OCI-LY7 (cell line): ENCODE measurements at regions not wholly inside any gene's neighbourhood (a gene's known extent, or its start where the extent isn't known, plus 50 kb on each side); places are given as distances from the start of the nearest gene placed in this dataset.

Experiments
- BruUV-seq: library from RNA; stranded (reverse); fragments of 400-500 nt; replicated peaks from 2 replicates; lab custom pipeline; 2021; lab: Mats Ljungman, UMichigan
- CTCF ChIA-PET: fragments of 300-600 bp; sonication (Branson Sonifier 250); formaldehyde crosslinking; loops from one replicate; lab custom pipeline; 2022; ENCODE audit warnings: antibody characterized with exemption; ENCODE audit not compliant: unreplicated experiment; lab: Charles Lee
- POLR2A ChIA-PET: fragments of 300-600 bp; sonication (Branson Sonifier 250); formaldehyde crosslinking; loops from one replicate; lab custom pipeline; 2022; ENCODE audit warnings: antibody characterized with exemption; lab: Charles Lee
- DNase-seq: peaks from one replicate; pipeline ENCODE4 v3.0.0-alpha.2; 2015; ENCODE audit warnings: low spot score
- H2AFZ ChIP-seq: fragments of 200-600 bp; sonication (generic), shearing (Covaris generic); 2 replicates; pipeline ENCODE4 v1.6.1; 2014; ENCODE audit warnings: mild to moderate bottlenecking, antibody characterized with exemption, low read length, moderate library complexity
- H3K27ac ChIP-seq: fragments of 200-600 bp; sonication (generic); 2 replicates; pipeline ENCODE4 v1.5.1; 2014; ENCODE audit warnings: mixed run types, low read depth, mild to moderate bottlenecking, moderate library complexity, low read length, inconsistent platforms; ENCODE audit not compliant: poor library complexity, severe bottlenecking
- H3K36me3 ChIP-seq: fragments of 200-600 bp; sonication (generic); 2 replicates; pipeline ENCODE4 v1.6.1; 2014; ENCODE audit warnings: mild to moderate bottlenecking, antibody characterized with exemption, low read length, moderate library complexity, mixed read lengths; ENCODE audit not compliant: insufficient read depth
- H3K4me1 ChIP-seq: fragments of 200-600 bp; sonication (generic); 2 replicates; pipeline ENCODE4 v1.5.1; 2014; ENCODE audit warnings: mild to moderate bottlenecking, low read length; ENCODE audit not compliant: insufficient read depth, poor library complexity, severe bottlenecking
- H3K4me2 ChIP-seq: fragments of 200-600 bp; sonication (generic); 2 replicates; pipeline ENCODE4 v1.6.1; 2014; ENCODE audit warnings: mild to moderate bottlenecking, low read length
- H3K4me3 ChIP-seq: fragments of 200-600 bp; sonication (generic); 2 replicates; pipeline ENCODE4 v1.5.1; 2014; ENCODE audit warnings: mild to moderate bottlenecking, low read depth, low read length; ENCODE audit not compliant: poor library complexity, severe bottlenecking
- H3K79me2 ChIP-seq: fragments of 200-600 bp; sonication (generic); 2 replicates; pipeline ENCODE4 v1.6.1; 2016; ENCODE audit warnings: low read depth, mild to moderate bottlenecking, low read length, moderate library complexity, mixed read lengths; ENCODE audit not compliant: insufficient read depth
- H3K9me2 ChIP-seq: fragments of 200-600 bp; sonication (generic); 2 replicates; pipeline ENCODE4 v1.6.1; 2016; ENCODE audit warnings: mild to moderate bottlenecking, low read length, mixed read lengths; ENCODE audit not compliant: insufficient read depth
- H3K9me3 ChIP-seq: fragments of 200-600 bp; sonication (generic); 2 replicates; pipeline ENCODE4 v1.6.1; 2014; ENCODE audit warnings: mild to moderate bottlenecking, mixed run types, low read length, mixed read lengths
- H4K20me1 ChIP-seq: fragments of 200-600 bp; sonication (generic); 2 replicates; pipeline ENCODE4 v1.6.1; 2014; ENCODE audit warnings: mild to moderate bottlenecking, antibody characterized with exemption, low read length, moderate library complexity, mixed read lengths; ENCODE audit not compliant: insufficient read depth
- CTCF ChIP-seq: fragments of 200-600 bp; sonication (generic); conservative IDR thresholded peaks from 2 replicates; pipeline ENCODE4 v1.5.1; 2014; ENCODE audit warnings: mild to moderate bottlenecking, antibody characterized with exemption, low read length, moderate library complexity, mixed read lengths
- EZH2phosphoT487 ChIP-seq: fragments of 200-600 bp; sonication (generic); IDR thresholded peaks from 2 replicates; pipeline ENCODE4 v1.6.1; 2018; ENCODE audit warnings: low read depth, borderline replicate concordance, mild to moderate bottlenecking, mixed run types, antibody characterized with exemption, low read length, moderate library complexity, mixed read lengths
- intact Hi-C: fragments of 100-400 bp; cut with micrococcal nuclease; formaldehyde crosslinking; loops from one replicate; pipeline ENCODE4 v1.10.0; 2022; ENCODE audit not compliant: unreplicated experiment

GRCh38 chr12:131249246-131250027 lies 295.7 kb downstream of the ADGRD1 start:
- TF ChIP-seq CTCF (no peak), EZH2phosphoT487 (no peak)
- intact Hi-C loops, result no loop called here
- no peaks in the 10 kb centered on the region for H3K79me2 ChIP-seq
- no peaks in the 10 kb centered on the region for H4K20me1 ChIP-seq
- ChIA-PET CTCF (interaction anchor here (0.5 kb wide), 1 partner anchor 13 kb away, joined by 4 read pairs; no protein-coding TSS in a partner anchor), POLR2A (no interaction called here)
- no peaks in the 10 kb centered on the region for H3K36me3 ChIP-seq
- H3K9me3 ChIP-seq, result no peaks in the 10 kb centered on the region
- H3K9me2 ChIP-seq, result no peaks in the 10 kb centered on the region
- no peak overlapping the region for H2AFZ ChIP-seq
- BruUV-seq, result no TSS peak
- H3K4me2 ChIP-seq, result no peak overlapping the region
- H3K4me1 ChIP-seq, result no peaks in the 10 kb centered on the region
- H3K4me3 ChIP-seq, result no peak overlapping the region
- no peak for DNase-seq
- no peak overlapping the region for H3K27ac ChIP-seq

GRCh38 chr12:131250028-131250950 lies 296.6 kb downstream of the ADGRD1 start:
- Histone ChIP-seq H3K4me1 (no peaks in the 10 kb centered on the region), H3K79me2 (no peaks in the 10 kb centered on the region), H3K27ac (no peak overlapping the region), H4K20me1 (no peaks in the 10 kb centered on the region), H3K9me2 (no peaks in the 10 kb centered on the region), H3K9me3 (no peaks in the 10 kb centered on the region), H3K4me3 (no peak overlapping the region), H3K36me3 (no peaks in the 10 kb centered on the region), H3K4me2 (no peak overlapping the region), H2AFZ (no peak overlapping the region)
- ChIA-PET CTCF (no interaction called here), POLR2A (no interaction called here)
- no peak for DNase-seq
- intact Hi-C loops, result no loop called here
- TF ChIP-seq CTCF (no peak), EZH2phosphoT487 (no peak)
- BruUV-seq, result no TSS peak
